Skeletal muscle tissue (tissue), 3 donors: ENCODE measurements at regions not wholly inside any gene's neighbourhood (a gene's known extent, or its start where the extent isn't known, plus 50 kb on each side); places are given as distances from the start of the nearest gene placed in this dataset.

Experiments
- H3K27ac ChIP-seq: one replicate; pipeline ENCODE4 v1.7.0; 2013; ENCODE audit warnings: mild to moderate bottlenecking, low read depth, low read length, inconsistent platforms
- H3K27me3 ChIP-seq, 3 donors: one replicate each; pipeline ENCODE4 v1.7.0; 2013; ENCODE audit warnings: low read length in 3 of 3; ENCODE audit not compliant: control insufficient read depth in 3 of 3, insufficient read depth in 3 of 3
- H3K36me3 ChIP-seq, 3 donors: one replicate each; pipeline ENCODE4 v1.7.0; 2013; ENCODE audit warnings: low read length in 3 of 3; ENCODE audit not compliant: control insufficient read depth in 3 of 3, insufficient read depth in 3 of 3
- H3K4me1 ChIP-seq, 3 donors: one replicate each; pipeline ENCODE4 v1.7.0; 2013; ENCODE audit warnings: low read length in 3 of 3, mild to moderate bottlenecking in 3 of 3; ENCODE audit not compliant: control insufficient read depth in 3 of 3, insufficient read depth in 3 of 3
- H3K4me3 ChIP-seq, 3 donors: one replicate each; pipeline ENCODE4 v1.7.0; 2013; ENCODE audit warnings: low read length in 3 of 3
- H3K9ac ChIP-seq, 3 donors: one replicate each; pipeline ENCODE4 v1.7.0; 2013; ENCODE audit warnings: low read length in 3 of 3, mild to moderate bottlenecking in 3 of 3, moderate library complexity in 2 of 3, low read depth in 1 of 3
- H3K9me3 ChIP-seq, 3 donors: one replicate each; pipeline ENCODE4 v1.7.0; 2013; ENCODE audit warnings: low read length in 3 of 3; ENCODE audit not compliant: control insufficient read depth in 3 of 3
- donor health status: Osteomylitis.

- Histone ChIP-seq H3K27ac (no peak overlapping the region), H3K4me3 (no peak overlapping the region), H3K27me3 (no peaks in the 10 kb centered on the region), H3K9me3 (no peaks in the 10 kb centered on the region), H3K4me1 (peaks cover 6 to 11% (median 8%) of the 10 kb centered on the region in 3 donors), H3K9ac (no peak overlapping the region), H3K36me3 (no peaks in the 10 kb centered on the region)
Observed at GRCh38 chr1:116260115-116260514, 112.9 kb upstream of the ATP1A1 start.

GRCh38 chr1:116260621-116261020, 112.4 kb upstream of the ATP1A1 start:
- H3K9me3 ChIP-seq, result no peaks in the 10 kb centered on the region
- H3K4me1 ChIP-seq, result peaks cover 3 to 6% (median 4%) of the 10 kb centered on the region in 3 donors
- no peak overlapping the region for H3K27ac ChIP-seq
- no peaks in the 10 kb centered on the region for H3K27me3 ChIP-seq
- H3K9ac ChIP-seq, result no peak overlapping the region
- no peaks in the 10 kb centered on the region for H3K36me3 ChIP-seq
- no peak overlapping the region for H3K4me3 ChIP-seq

DNA sequence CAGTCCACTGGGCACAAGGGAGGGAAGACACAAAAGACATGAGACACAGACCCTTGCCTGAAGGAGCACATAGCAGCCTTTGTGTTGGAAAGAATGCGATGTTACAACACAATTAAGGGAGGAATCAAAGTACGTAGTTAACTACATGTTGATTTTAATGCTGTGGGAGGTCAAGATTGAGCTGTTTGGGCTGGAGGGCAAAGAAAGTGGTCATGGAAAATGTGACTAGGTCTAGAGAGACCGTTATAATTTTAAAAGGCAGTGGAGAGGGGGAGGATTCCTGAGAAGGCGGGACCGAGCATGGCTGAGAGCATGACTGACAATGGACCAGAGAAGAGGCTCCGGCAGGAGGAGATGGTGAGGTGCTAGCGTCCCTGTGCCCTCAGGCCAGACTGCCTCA, 111.8 kb upstream of the ATP1A1 start:
- Histone ChIP-seq H3K4me1 (peaks cover 0 to 3% (median 0%) of the 10 kb centered on the region in 3 donors), H3K27ac (no peak overlapping the region), H3K36me3 (no peaks in the 10 kb centered on the region), H3K9me3 (no peaks in the 10 kb centered on the region), H3K4me3 (no peak overlapping the region), H3K27me3 (no peaks in the 10 kb centered on the region), H3K9ac (no peak overlapping the region)

DNA sequence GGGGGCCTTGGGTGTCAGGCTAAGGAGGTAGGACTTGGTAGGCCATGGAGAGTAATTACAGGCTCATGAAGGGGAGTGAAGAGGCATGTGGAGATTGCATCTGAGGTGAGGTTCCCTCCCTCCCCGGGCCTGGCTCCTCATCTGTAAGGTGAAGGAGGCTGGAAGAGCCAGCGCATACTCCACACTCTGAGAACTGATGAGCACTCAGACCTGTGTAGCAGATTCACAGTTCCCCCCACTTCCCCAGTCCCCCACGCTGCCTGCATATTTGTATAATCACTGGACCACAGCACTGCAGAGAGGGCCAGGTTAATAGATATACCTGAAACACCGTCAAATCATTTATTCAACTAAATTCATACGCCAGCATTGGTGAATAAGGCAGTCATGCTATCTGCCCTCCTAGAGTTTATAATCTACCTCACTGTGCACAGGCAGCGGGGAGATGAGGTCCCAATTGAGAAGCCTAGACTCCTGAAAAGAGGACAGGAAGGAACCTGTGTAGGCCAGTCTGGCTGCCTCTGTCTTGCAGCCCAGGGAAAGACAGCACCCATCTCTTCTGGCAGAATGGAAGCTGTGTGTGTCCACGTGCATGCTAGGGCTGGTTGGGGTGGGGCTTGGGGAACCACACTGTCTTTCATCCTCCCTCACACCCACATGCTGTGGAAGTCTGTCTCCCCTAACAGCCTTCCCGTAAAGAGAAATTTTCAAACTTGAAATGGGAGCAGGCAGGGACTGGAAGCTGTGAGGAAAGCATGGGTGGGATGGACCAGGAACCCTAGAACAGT, 110.6 kb upstream of the ATP1A1 start:
- Histone ChIP-seq H3K27ac (no peak overlapping the region), H3K4me1 (no peaks in the 10 kb centered on the region), H3K9me3 (no peaks in the 10 kb centered on the region), H3K36me3 (no peaks in the 10 kb centered on the region), H3K4me3 (no peak overlapping the region), H3K9ac (no peak overlapping the region), H3K27me3 (no peaks in the 10 kb centered on the region)

GRCh38 chr1:116262995-116263385, 110.1 kb upstream of the ATP1A1 start:
- Histone ChIP-seq H3K9me3 (no peaks in the 10 kb centered on the region), H3K27ac (no peak overlapping the region), H3K4me1 (no peaks in the 10 kb centered on the region), H3K36me3 (no peaks in the 10 kb centered on the region), H3K4me3 (no peak overlapping the region), H3K9ac (no peak overlapping the region), H3K27me3 (no peaks in the 10 kb centered on the region)

- Histone ChIP-seq H3K4me3 (no peak overlapping the region), H3K9ac (no peak overlapping the region), H3K9me3 (no peaks in the 10 kb centered on the region), H3K27ac (no peak overlapping the region), H3K27me3 (no peaks in the 10 kb centered on the region), H3K4me1 (no peaks in the 10 kb centered on the region), H3K36me3 (no peaks in the 10 kb centered on the region)
Observed at GRCh38 chr1:116265931-116266863, 106.8 kb upstream of the ATP1A1 start.

DNA sequence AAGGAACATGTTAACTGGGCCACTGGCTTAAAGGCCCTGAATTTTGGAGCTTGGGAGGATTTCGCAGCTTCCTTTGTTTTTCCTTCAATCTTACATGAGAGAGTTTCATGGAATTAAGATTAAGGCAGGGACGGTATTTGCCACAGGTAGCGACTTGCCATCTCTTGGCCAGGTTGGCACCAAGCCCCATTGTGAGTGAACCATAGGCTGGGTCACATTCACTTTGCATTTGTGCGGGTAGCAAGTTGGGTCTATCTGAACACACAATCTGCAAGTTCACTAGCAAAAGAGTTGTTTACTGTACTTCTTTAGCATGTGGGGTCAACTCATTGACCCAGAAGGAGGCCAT, 106.2 kb upstream of the ATP1A1 start:
- Histone ChIP-seq H3K9me3 (no peaks in the 10 kb centered on the region), H3K4me1 (no peaks in the 10 kb centered on the region), H3K9ac (no peak overlapping the region), H3K4me3 (no peak overlapping the region), H3K36me3 (no peaks in the 10 kb centered on the region), H3K27ac (no peak overlapping the region), H3K27me3 (no peaks in the 10 kb centered on the region)

- Histone ChIP-seq H3K27me3 (no peaks in the 10 kb centered on the region), H3K4me1 (peaks cover 0 to 2% (median 0%) of the 10 kb centered on the region in 3 donors), H3K36me3 (no peaks in the 10 kb centered on the region), H3K9me3 (no peaks in the 10 kb centered on the region), H3K4me3 (no peak overlapping the region), H3K27ac (no peak overlapping the region), H3K9ac (no peak overlapping the region)
Observed at GRCh38 chr1:116268211-116268610, 104.8 kb upstream of the ATP1A1 start.

DNA sequence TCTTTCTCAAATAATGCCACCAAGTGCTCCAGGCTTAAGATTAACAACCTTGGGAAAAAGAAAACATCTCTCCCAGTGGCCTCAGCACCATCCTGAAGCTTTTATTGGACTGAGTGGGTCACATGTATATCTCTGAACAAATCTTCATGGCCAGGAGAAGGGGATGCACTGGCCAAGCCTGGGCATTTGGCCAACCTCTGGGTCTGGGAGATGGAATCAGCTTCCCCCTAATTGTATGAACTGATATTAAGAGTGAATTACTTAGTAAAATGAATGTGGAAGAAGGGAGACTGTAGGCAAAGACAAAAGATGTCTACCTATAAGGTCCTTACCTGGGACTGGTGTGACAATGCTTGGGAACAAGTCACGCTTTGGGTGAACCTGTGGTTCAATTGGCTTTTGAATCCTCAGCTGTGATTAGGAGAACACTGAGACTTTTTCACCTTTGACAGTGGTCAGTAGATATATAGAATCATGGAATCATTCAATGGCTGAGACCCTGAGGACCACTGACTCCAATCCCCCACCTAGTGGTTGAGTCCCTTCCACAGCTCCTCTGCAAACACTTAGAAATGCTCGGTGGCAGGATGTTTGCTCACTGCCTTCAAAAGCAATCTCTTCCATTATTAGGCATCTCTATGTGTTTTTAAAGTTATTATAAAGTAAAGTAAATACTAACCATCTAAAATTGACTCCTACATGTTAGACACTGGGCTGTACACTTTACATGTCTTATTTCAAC, 102.6 kb upstream of the ATP1A1 start:
- Histone ChIP-seq H3K27me3 (no peaks in the 10 kb centered on the region), H3K27ac (no peak overlapping the region), H3K4me3 (no peak overlapping the region), H3K4me1 (peaks cover 0 to 4% (median 3%) of the 10 kb centered on the region in 3 donors), H3K9me3 (no peaks in the 10 kb centered on the region), H3K9ac (no peak overlapping the region), H3K36me3 (no peaks in the 10 kb centered on the region)
